GM12892 (cell line): ENCODE measurements at regions not wholly inside any gene's neighbourhood (a gene's known extent, or its start where the extent isn't known, plus 50 kb on each side); places are given as distances from the start of the nearest gene placed in this dataset.

Source experiments
- DNase-seq: peaks from one replicate; pipeline ENCODE4 v3.0.0; 2011; ENCODE audit not compliant: insufficient read length
- FAIRE-seq: peaks from 2 replicates; lab custom pipeline; 2011; peaks lifted over from hg19 to GRCh38; lab: Jason Lieb, UNC
- POLR2A ChIP-seq: IDR thresholded peaks from 2 replicates; pipeline ENCODE4 v1.6.1; 2011; ENCODE audit warnings: low read depth, low read length, control low read depth
- POLR2AphosphoS5 ChIP-seq: IDR thresholded peaks from 2 replicates; pipeline ENCODE4 v1.6.1; 2011; ENCODE audit warnings: low read depth, low read length, control low read depth
- TAF1 ChIP-seq: IDR thresholded peaks from 2 replicates; pipeline ENCODE4 v1.6.1; 2011; ENCODE audit warnings: low read depth, mild to moderate bottlenecking, control low read depth, low read length, borderline replicate concordance

GRCh38 chr5:135246923-135247795 is 151.9 kb downstream of the MACROH2A1 start:
- DNase-seq (no peak), FAIRE-seq (no peak)
- TF ChIP-seq POLR2A, result no peak
- no peak for TF ChIP-seq TAF1
- no peak for TF ChIP-seq POLR2AphosphoS5

DNA sequence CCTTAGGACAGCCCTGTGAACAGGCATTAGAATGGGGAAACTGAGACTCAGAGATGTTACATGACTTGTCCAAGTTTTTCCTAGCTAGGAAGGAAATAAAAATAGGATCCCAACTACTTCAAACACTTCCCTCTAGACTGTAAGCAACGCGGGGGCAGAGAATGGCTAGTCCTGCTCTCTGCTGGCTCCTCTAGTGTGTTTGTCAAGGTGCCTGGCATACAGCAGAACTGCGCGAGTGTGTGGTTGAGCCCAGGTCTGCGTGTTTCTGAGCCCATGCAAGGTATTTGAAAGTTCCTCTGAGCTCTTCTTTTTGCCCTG is 152.5 kb downstream of the MACROH2A1 start:
- FAIRE-seq, result no peak
- TF ChIP-seq POLR2A (no peak), POLR2AphosphoS5 (no peak), TAF1 (no peak)
- no peak for DNase-seq

GRCh38 chr5:135245521-135246499 is 153.2 kb downstream of the MACROH2A1 start:
- DNase-seq, result no peak
- TF ChIP-seq TAF1, result no peak
- TF ChIP-seq POLR2A, result no peak
- no peak for TF ChIP-seq POLR2AphosphoS5
- no peak for FAIRE-seq

DNA sequence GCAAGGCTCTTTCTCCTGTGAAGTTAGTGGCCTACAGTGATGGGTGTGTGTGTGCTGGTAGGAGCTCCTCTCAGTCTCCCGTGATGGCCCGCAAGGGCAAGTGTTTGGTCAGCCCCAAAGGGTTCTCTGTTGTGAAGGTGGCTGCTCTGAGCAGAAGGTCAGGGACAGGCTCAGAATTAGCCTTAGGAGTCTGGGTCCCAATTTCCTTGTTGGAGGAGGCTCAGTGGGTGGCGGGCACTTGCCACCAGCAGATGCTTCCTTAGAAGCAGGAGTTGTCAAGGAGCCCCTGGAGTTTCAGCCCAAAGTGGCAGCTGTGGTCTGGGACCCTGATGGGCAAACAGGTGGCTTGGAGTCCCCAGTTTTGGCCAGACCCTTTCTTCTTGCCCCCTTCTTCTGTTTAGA is 154.4 kb downstream of the MACROH2A1 start:
- no peak for DNase-seq
- no peak for FAIRE-seq
- no peak for TF ChIP-seq POLR2A
- no peak for TF ChIP-seq POLR2AphosphoS5
- TF ChIP-seq TAF1, result no peak

DNA sequence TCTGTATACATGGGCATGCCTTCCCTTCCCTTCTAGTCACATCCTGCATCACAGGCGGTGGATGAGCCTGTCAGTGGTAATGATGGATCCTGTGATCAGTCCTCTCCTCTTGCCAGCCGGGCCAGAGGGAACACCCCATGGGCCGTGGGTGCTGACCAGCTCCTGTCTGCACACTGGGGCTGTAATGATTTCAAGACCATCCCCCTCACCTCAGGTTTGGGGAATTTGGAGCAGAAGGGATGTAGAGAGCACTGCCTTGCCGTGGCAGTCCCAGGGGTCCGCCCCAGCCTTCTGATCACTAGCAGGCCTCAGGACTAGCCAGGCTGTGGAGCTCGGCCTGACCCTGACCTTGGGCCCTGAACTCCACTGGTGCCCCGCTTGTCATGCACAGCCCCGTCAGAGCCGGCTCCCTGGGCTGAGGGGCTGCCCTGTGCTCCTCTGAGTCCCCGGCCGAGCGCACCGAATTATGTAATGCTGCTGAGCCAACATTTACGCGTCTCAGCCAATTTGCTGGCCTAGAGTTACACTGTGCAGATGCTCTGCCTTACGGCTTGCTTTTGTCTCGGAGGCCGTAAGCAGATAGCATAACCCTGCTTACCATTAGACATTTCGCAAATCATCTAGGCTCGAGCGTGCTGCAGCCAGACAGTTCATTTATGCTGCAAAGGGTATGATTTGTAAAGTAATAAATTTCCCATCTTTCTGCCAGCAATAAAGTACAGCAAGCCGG is 155.3 kb downstream of the MACROH2A1 start:
- DNase-seq, result no peak
- FAIRE-seq, result no peak
- TF ChIP-seq POLR2A, result no peak
- TF ChIP-seq TAF1, result no peak
- no peak for TF ChIP-seq POLR2AphosphoS5

GRCh38 chr5:135242866-135243555 is 156.0 kb downstream of the MACROH2A1 start:
- no peak for TF ChIP-seq TAF1
- no peak for TF ChIP-seq POLR2AphosphoS5
- no peak for TF ChIP-seq POLR2A
- FAIRE-seq (no peak), DNase-seq (no peak)

GRCh38 chr5:135242021-135242865 is 156.8 kb downstream of the MACROH2A1 start:
- no peak for TF ChIP-seq TAF1
- TF ChIP-seq POLR2A, result no peak
- TF ChIP-seq POLR2AphosphoS5, result no peak
- no peak for DNase-seq
- FAIRE-seq, result no peak

GRCh38 chr5:135241536-135241935 is 157.5 kb downstream of the MACROH2A1 start:
- TF ChIP-seq POLR2A, result no peak
- no peak for TF ChIP-seq TAF1
- DNase-seq, result no peak
- no peak for FAIRE-seq

DNA sequence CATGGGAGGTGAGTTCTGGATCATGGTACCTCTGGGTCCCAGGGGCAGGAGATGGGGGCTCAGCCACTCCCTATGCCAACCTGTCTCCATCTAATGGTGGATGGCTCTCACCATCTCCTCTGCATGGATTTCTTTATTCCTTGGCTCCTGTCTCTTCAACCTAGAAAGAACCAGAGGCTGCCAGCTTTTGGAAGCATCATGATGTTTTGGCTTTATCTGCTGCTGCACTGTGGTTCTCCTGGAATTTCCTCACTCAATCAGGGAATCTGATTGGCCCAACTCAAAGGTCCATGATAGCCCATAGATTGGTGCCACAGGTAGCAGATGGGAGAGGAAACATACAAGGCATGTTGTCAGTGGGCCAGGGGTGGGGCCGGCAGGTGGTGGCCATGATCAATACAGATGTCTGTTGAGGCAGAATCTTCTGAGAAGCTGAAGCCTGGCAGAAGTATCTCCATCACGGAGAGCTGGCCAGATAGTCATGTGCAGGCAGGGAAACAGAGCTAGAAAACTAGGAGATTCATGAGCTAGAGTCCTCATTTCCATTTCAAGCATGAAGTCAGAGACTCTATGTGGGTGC is 158.2 kb downstream of the MACROH2A1 start:
- no peak for DNase-seq
- TF ChIP-seq POLR2AphosphoS5, result no peak
- no peak for TF ChIP-seq POLR2A
- no peak for TF ChIP-seq TAF1
- FAIRE-seq, result no peak
